SU-DHL-6 (cell line): ENCODE measurements at regions not wholly inside any gene's neighbourhood (a gene's known extent, or its start where the extent isn't known, plus 50 kb on each side); places are given as distances from the start of the nearest gene placed in this dataset.

Experiments
- H2AFZ ChIP-seq: fragments of 200-600 bp; sonication (generic); 2 replicates; pipeline ENCODE4 v1.6.1; 2014; ENCODE audit warnings: low read depth, mild to moderate bottlenecking, moderate library complexity, mixed read lengths, antibody characterized with exemption, low read length; ENCODE audit not compliant: severe bottlenecking
- H3F3A ChIP-seq: fragments of 200-600 bp; shearing (Covaris generic); 2 replicates; pipeline ENCODE4 v1.6.0; 2016; ENCODE audit warnings: antibody characterized with exemption, mild to moderate bottlenecking; ENCODE audit not compliant: insufficient read depth
- H3K27ac ChIP-seq: fragments of 200-600 bp; sonication (generic); 2 replicates; pipeline ENCODE4 v1.5.1; 2016; ENCODE audit warnings: low read depth, mild to moderate bottlenecking, low read length, moderate library complexity, mixed read lengths
- H3K27me3 ChIP-seq: fragments of 200-600 bp; sonication (generic), shearing (Covaris generic); 2 replicates; pipeline ENCODE4 v1.6.0; 2014; ENCODE audit warnings: mild to moderate bottlenecking, low read length
- H3K36me3 ChIP-seq: fragments of 200-600 bp; sonication (generic); 2 replicates; pipeline ENCODE4 v1.6.1; 2014; ENCODE audit warnings: mild to moderate bottlenecking, low read length, mixed read lengths
- H3K4me2 ChIP-seq: fragments of 300-600, 200-600 bp; shearing (Covaris generic), sonication (generic); 2 replicates; pipeline ENCODE4 v1.6.0; 2014; ENCODE audit warnings: low read length, low read depth, mild to moderate bottlenecking; ENCODE audit not compliant: poor library complexity, severe bottlenecking
- H3K4me3 ChIP-seq: fragments of 200-600 bp; sonication (generic); 2 replicates; pipeline ENCODE4 v1.5.1; 2014; ENCODE audit warnings: antibody characterized with exemption, low read length, mild to moderate bottlenecking, mixed read lengths; ENCODE audit not compliant: insufficient read depth, poor library complexity, severe bottlenecking
- H3K79me2 ChIP-seq: fragments of 200-600 bp; sonication (generic); 2 replicates; pipeline ENCODE4 v1.6.1; 2014; ENCODE audit warnings: mild to moderate bottlenecking, low read length, moderate library complexity; ENCODE audit not compliant: insufficient read depth
- H3K9ac ChIP-seq: fragments of 200-600 bp; sonication (generic); 2 replicates; pipeline ENCODE4 v1.7.0; 2014; ENCODE audit warnings: mild to moderate bottlenecking, low read length
- H3K9me2 ChIP-seq: fragments of 200-600 bp; sonication (generic); replicated peaks from 2 replicates; pipeline ENCODE4 v1.6.1; 2014; ENCODE audit warnings: low read length; ENCODE audit not compliant: insufficient read depth
- H3K9me3 ChIP-seq: fragments of 200-600 bp; sonication (generic); 2 replicates; pipeline ENCODE4 v1.6.1; 2014; ENCODE audit warnings: low read length, mixed read lengths; ENCODE audit not compliant: insufficient read depth
- H4K20me1 ChIP-seq: fragments of 200-600 bp; sonication (generic); 2 replicates; pipeline ENCODE4 v1.6.1; 2014; ENCODE audit warnings: low read depth, mild to moderate bottlenecking, antibody characterized with exemption, low read length, moderate library complexity, mixed read lengths
- EZH2phosphoT487 ChIP-seq: fragments of 200-600 bp; sonication (generic), shearing (Covaris generic); conservative IDR thresholded peaks from 2 replicates; pipeline ENCODE4 v1.6.1; 2018; ENCODE audit warnings: mild to moderate bottlenecking, antibody characterized with exemption, low read length, moderate library complexity, mixed read lengths
- TF ChIP-seq, protein P1 (sequence below): fragments of 200-600 bp; sonication (generic); IDR thresholded peaks from one replicate; pipeline ENCODE4 v1.5.1; 2017; ENCODE audit warnings: antibody characterized with exemption, mild to moderate bottlenecking, low read length, moderate library complexity; ENCODE audit not compliant: insufficient read depth, poor library complexity, severe bottlenecking

DNA sequence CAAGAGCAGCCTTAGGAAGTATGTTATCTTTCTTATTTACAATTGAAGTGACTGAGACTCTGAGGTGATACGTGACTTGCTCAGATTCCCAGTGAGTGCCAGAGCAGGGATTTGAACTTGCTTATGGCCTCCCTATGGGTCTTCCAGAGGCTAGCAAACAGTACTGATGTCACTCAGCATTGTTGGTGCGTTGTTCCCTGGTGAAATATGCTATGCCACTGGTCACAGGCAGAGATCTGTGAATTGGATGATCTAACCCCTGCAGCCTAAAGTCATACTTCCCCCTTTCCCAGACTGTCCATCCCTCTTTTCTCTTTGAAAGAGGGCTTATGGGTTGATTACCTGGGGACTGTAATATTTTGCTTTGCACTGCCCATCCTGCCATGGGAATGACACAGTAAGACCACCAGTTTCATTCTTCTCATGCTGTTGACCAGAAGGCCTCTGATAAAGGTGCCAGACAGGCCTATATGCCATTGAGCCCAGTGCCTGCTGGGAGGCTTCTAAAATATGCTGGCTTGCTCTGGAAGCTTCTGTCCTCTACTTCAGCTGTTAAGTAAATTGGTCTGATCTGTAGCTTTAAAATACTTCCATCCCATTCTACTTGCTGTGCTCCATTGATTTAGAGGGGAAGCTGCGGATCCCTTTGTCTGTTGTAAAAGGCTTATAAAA lies 152.2 kb upstream of the E2F8 start:
- Histone ChIP-seq H4K20me1 (no peaks in the 10 kb centered on the region), H3K36me3 (no peaks in the 10 kb centered on the region), H3K9me3 (no peaks in the 10 kb centered on the region), H3F3A (no peaks in the 10 kb centered on the region), H3K9me2 (no peaks in the 10 kb centered on the region), H2AFZ (no peak overlapping the region), H3K27me3 (no peaks in the 10 kb centered on the region), H3K4me3 (no peak overlapping the region), H3K9ac (no peak overlapping the region), H3K27ac (no peak overlapping the region), H3K79me2 (no peaks in the 10 kb centered on the region), H3K4me2 (no peak overlapping the region)
- TF ChIP-seq, protein P1, sequence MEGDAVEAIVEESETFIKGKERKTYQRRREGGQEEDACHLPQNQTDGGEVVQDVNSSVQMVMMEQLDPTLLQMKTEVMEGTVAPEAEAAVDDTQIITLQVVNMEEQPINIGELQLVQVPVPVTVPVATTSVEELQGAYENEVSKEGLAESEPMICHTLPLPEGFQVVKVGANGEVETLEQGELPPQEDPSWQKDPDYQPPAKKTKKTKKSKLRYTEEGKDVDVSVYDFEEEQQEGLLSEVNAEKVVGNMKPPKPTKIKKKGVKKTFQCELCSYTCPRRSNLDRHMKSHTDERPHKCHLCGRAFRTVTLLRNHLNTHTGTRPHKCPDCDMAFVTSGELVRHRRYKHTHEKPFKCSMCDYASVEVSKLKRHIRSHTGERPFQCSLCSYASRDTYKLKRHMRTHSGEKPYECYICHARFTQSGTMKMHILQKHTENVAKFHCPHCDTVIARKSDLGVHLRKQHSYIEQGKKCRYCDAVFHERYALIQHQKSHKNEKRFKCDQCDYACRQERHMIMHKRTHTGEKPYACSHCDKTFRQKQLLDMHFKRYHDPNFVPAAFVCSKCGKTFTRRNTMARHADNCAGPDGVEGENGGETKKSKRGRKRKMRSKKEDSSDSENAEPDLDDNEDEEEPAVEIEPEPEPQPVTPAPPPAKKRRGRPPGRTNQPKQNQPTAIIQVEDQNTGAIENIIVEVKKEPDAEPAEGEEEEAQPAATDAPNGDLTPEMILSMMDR = no peak
- TF ChIP-seq EZH2phosphoT487 = no peak

DNA sequence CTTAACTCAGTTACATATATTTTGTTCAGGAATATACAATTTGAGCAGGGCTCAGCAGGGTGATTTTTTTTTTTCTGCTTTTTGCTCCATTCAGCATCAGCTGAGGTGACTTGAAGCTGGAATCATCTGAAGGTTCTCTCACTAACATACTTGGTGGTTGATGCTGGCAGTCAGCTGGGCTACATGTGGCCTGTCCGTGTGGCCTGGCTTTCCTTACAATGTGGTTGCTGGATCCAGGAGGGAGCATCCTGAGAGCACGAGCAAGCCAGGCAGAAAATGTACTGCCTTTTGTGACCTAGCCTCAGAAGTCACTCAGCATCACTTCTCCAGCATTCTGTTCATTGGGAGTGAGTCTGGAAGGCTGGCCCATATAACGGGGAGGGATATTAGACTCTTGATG lies 151.6 kb upstream of the E2F8 start:
- H3K4me2 ChIP-seq = no peak overlapping the region
- no peak overlapping the region for H3K4me3 ChIP-seq
- no peak for TF ChIP-seq EZH2phosphoT487
- TF ChIP-seq, protein P1 = no peak
- no peak overlapping the region for H2AFZ ChIP-seq
- no peaks in the 10 kb centered on the region for H4K20me1 ChIP-seq
- no peaks in the 10 kb centered on the region for H3K36me3 ChIP-seq
- no peaks in the 10 kb centered on the region for H3K79me2 ChIP-seq
- no peaks in the 10 kb centered on the region for H3F3A ChIP-seq
- H3K27me3 ChIP-seq = no peaks in the 10 kb centered on the region
- no peaks in the 10 kb centered on the region for H3K9me2 ChIP-seq
- H3K27ac ChIP-seq = no peak overlapping the region
- no peaks in the 10 kb centered on the region for H3K9me3 ChIP-seq
- H3K9ac ChIP-seq = no peak overlapping the region

DNA sequence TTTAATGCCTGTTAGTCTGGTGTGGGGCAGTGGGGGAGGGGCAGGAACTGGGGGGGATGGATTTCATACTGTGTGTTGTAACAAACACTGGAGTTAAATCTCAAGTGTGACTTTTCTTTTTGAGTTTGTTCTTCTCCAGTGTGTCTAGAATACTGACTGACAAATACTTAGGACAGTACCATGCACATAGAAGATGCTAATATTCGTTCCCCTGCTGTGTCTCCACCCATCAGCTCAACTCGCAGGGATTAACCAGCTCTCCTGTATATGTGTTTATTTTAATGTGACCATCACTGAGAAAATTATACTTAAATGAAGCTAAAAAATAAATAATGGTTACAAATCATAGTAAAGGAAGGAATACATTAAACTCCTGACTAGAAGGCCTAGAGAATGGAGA lies 150.9 kb upstream of the E2F8 start:
- Histone ChIP-seq H4K20me1 (no peaks in the 10 kb centered on the region), H3K9me2 (no peaks in the 10 kb centered on the region), H3K36me3 (no peaks in the 10 kb centered on the region), H3K27ac (no peak overlapping the region), H2AFZ (no peak overlapping the region), H3K79me2 (no peaks in the 10 kb centered on the region), H3K4me2 (no peak overlapping the region), H3K9me3 (no peaks in the 10 kb centered on the region), H3K9ac (no peak overlapping the region), H3K4me3 (no peak overlapping the region), H3F3A (no peaks in the 10 kb centered on the region), H3K27me3 (no peaks in the 10 kb centered on the region)
- no peak for TF ChIP-seq EZH2phosphoT487
- TF ChIP-seq, protein P1 = no peak
